MM.1S (cell line): ENCODE measurements at regions not wholly inside any gene's neighbourhood (a gene's known extent, or its start where the extent isn't known, plus 50 kb on each side); places are given as distances from the start of the nearest gene placed in this dataset.

ENCODE experiments used
- DNase-seq: peaks from one replicate; pipeline ENCODE4 v3.0.0-alpha.2; 2015
- H2AFZ ChIP-seq: fragments of 300-600 bp; sonication (generic); 2 replicates; pipeline ENCODE4 v1.6.0; 2016; ENCODE audit warnings: antibody characterized with exemption, low read length
- H3F3A ChIP-seq: fragments of 300-600 bp; sonication (generic); 2 replicates; pipeline ENCODE4 v1.6.1; 2016; ENCODE audit warnings: mild to moderate bottlenecking, antibody characterized with exemption, low read length, moderate library complexity, mixed read lengths; ENCODE audit not compliant: insufficient read depth
- H3K27ac ChIP-seq: fragments of 300-600 bp; sonication (generic); 2 replicates; pipeline ENCODE4 v1.5.1; 2016; ENCODE audit warnings: mild to moderate bottlenecking, low read length
- H3K27me3 ChIP-seq: fragments of 300-600 bp; sonication (generic); replicated peaks from 2 replicates; pipeline ENCODE4 v1.6.0; 2016; ENCODE audit warnings: low read length; ENCODE audit not compliant: insufficient read depth
- H3K36me3 ChIP-seq: fragments of 300-600 bp; sonication (generic); replicated peaks from 2 replicates; pipeline ENCODE4 v1.6.1; 2016; ENCODE audit warnings: mild to moderate bottlenecking, low read length, mixed read lengths; ENCODE audit not compliant: insufficient read depth
- H3K4me1 ChIP-seq: fragments of 300-600 bp; sonication (generic); 2 replicates; pipeline ENCODE4 v1.6.1; 2016; ENCODE audit warnings: low read length, mixed read lengths
- H3K4me2 ChIP-seq: fragments of 300-600 bp; sonication (generic); 2 replicates; pipeline ENCODE4 v1.6.0; 2016; ENCODE audit warnings: low read depth, low read length
- H3K4me3 ChIP-seq: fragments of 300-600 bp; sonication (generic); 2 replicates; pipeline ENCODE4 v1.5.1; 2016; ENCODE audit warnings: low read length, mixed read lengths
- H3K79me2 ChIP-seq: fragments of 300-600 bp; sonication (generic); 2 replicates; pipeline ENCODE4 v1.6.1; 2016; ENCODE audit warnings: mixed run types, low read length, mixed read lengths
- H3K9ac ChIP-seq: fragments of 300-600 bp; sonication (generic); 2 replicates; pipeline ENCODE4 v1.6.1; 2016; ENCODE audit warnings: low read length, mixed read lengths
- H3K9me2 ChIP-seq: fragments of 300-600 bp; sonication (generic); replicated peaks from 2 replicates; pipeline ENCODE4 v1.6.1; 2016; ENCODE audit warnings: mild to moderate bottlenecking, low read length, mixed read lengths; ENCODE audit not compliant: insufficient read depth
- H3K9me3 ChIP-seq: fragments of 300-600 bp; sonication (generic); replicated peaks from 2 replicates; pipeline ENCODE4 v1.6.1; 2016; ENCODE audit warnings: mild to moderate bottlenecking, low read length, mixed read lengths; ENCODE audit not compliant: insufficient read depth
- H4K20me1 ChIP-seq: fragments of 300-600 bp; sonication (generic); 2 replicates; pipeline ENCODE4 v1.6.1; 2016; ENCODE audit warnings: mild to moderate bottlenecking, low read length, moderate library complexity, mixed read lengths; ENCODE audit not compliant: insufficient read depth
- EZH2 ChIP-seq: fragments of 300-600 bp; sonication (generic); optimal IDR thresholded peaks from 2 replicates; pipeline ENCODE3; 2017; ENCODE audit warnings: low read depth, mild to moderate bottlenecking, antibody characterized with exemption, low read length, mixed read lengths
- EZH2phosphoT487 ChIP-seq: fragments of 300-600 bp; sonication (generic); IDR thresholded peaks from 2 replicates; pipeline ENCODE4 v1.6.1; 2018; ENCODE audit warnings: antibody characterized with exemption, low read length
- TF ChIP-seq, protein P1 (sequence below): fragments of 300-600 bp; sonication (generic); IDR thresholded peaks from 2 replicates; pipeline ENCODE4 v1.5.1; 2016; ENCODE audit warnings: antibody characterized with exemption, low read length, mixed read lengths

DNA sequence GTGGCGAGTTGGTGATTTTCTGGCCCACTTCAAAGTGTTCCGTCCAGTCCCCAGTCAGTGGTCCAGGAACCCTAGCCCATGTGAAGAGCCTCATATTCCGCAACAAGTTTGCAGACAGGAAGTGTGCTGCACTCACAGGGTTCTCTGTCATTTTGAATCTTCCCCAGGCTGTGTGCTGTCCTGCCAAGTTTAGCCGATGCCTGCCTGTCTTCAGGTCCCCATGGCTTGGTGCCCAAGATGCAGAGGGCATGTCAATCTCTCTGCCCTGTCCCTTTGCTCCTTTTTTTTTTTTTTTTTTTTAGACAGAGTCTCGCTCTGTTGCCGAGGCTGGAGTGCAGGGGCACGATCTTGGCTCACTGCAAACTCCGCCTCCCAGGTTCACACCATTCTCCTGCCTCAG is 69.9 kb upstream of the ATXN1 start:
- no peak overlapping the region for H3K4me3 ChIP-seq
- no peaks in the 10 kb centered on the region for H3K27me3 ChIP-seq
- H3K9me2 ChIP-seq: no peaks in the 10 kb centered on the region
- peaks cover 1% of the 10 kb centered on the region; the same call in 1 of the 2 replicates for H3F3A ChIP-seq
- H3K4me2 ChIP-seq: no peak overlapping the region
- no peaks in the 10 kb centered on the region for H3K79me2 ChIP-seq
- DNase-seq: no peak
- no peak overlapping the region for H3K27ac ChIP-seq
- H3K36me3 ChIP-seq: no peaks in the 10 kb centered on the region
- no peak overlapping the region for H3K9ac ChIP-seq
- H2AFZ ChIP-seq: no peak overlapping the region
- no peak for TF ChIP-seq EZH2phosphoT487
- TF ChIP-seq EZH2: no peak
- TF ChIP-seq, protein P1, sequence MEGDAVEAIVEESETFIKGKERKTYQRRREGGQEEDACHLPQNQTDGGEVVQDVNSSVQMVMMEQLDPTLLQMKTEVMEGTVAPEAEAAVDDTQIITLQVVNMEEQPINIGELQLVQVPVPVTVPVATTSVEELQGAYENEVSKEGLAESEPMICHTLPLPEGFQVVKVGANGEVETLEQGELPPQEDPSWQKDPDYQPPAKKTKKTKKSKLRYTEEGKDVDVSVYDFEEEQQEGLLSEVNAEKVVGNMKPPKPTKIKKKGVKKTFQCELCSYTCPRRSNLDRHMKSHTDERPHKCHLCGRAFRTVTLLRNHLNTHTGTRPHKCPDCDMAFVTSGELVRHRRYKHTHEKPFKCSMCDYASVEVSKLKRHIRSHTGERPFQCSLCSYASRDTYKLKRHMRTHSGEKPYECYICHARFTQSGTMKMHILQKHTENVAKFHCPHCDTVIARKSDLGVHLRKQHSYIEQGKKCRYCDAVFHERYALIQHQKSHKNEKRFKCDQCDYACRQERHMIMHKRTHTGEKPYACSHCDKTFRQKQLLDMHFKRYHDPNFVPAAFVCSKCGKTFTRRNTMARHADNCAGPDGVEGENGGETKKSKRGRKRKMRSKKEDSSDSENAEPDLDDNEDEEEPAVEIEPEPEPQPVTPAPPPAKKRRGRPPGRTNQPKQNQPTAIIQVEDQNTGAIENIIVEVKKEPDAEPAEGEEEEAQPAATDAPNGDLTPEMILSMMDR: no peak
- no peaks in the 10 kb centered on the region for H3K9me3 ChIP-seq
- no peaks in the 10 kb centered on the region for H4K20me1 ChIP-seq
- H3K4me1 ChIP-seq: peaks cover 4% of the 10 kb centered on the region; the same call in 1 of the 2 replicates

DNA sequence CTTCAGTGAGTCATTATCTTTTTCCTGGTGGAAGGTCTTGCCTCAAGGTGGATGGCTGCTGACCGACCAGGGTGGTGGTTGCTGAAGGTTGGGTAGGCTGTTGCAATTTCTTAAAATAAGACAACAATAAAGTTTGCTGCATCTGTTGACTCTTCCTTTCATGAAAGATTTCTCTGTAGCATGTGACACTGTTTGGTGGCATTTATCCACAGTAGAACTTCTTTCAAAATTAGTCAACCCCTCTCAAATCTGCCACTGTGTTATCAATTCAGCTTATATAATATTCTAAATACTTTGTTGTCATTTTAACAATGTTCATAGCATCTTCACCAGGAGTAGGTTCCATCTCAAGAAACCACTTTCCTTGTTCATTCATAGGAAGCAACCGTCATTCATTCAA is 66.8 kb upstream of the ATXN1 start:
- no peaks in the 10 kb centered on the region for H3K4me1 ChIP-seq
- H3K4me3 ChIP-seq: no peak overlapping the region
- no peak for TF ChIP-seq EZH2phosphoT487
- TF ChIP-seq EZH2: no peak
- TF ChIP-seq, protein P1: no peak
- H3K27me3 ChIP-seq: no peaks in the 10 kb centered on the region
- H3K4me2 ChIP-seq: no peak overlapping the region
- H3F3A ChIP-seq: no peaks in the 10 kb centered on the region
- no peak overlapping the region for H3K9ac ChIP-seq
- no peaks in the 10 kb centered on the region for H3K79me2 ChIP-seq
- no peak for DNase-seq
- no peaks in the 10 kb centered on the region for H3K36me3 ChIP-seq
- H2AFZ ChIP-seq: no peak overlapping the region
- no peak overlapping the region for H3K27ac ChIP-seq
- no peaks in the 10 kb centered on the region for H4K20me1 ChIP-seq
- H3K9me3 ChIP-seq: no peaks in the 10 kb centered on the region
- no peaks in the 10 kb centered on the region for H3K9me2 ChIP-seq

DNA sequence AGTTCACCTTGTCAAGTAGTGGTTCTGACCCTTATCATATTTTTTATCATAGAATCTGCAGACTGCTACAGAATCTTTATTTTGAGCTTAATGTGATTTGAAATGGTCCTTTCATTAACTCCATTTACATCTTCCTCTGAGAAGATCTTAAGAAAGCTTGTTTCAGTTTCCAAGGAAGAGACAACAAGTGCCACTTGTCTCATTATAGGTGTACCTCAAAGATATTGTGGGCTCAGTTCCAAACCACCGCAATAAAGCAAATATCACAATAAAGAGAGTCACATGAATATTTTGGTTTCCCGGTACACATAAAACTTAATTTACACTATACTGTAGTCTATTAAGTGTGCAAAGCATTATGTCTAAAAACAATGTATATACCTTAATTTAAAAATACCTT is 66.4 kb upstream of the ATXN1 start:
- Histone ChIP-seq H3K27me3 (no peaks in the 10 kb centered on the region), H3K9ac (no peak overlapping the region), H3K36me3 (no peaks in the 10 kb centered on the region), H2AFZ (no peak overlapping the region), H3K4me3 (no peak overlapping the region), H3K9me3 (no peaks in the 10 kb centered on the region), H3K4me1 (no peaks in the 10 kb centered on the region), H3K79me2 (no peaks in the 10 kb centered on the region), H3K4me2 (no peak overlapping the region), H3K9me2 (no peaks in the 10 kb centered on the region), H4K20me1 (no peaks in the 10 kb centered on the region), H3K27ac (no peak overlapping the region), H3F3A (no peaks in the 10 kb centered on the region)
- no peak for DNase-seq
- no peak for TF ChIP-seq EZH2
- TF ChIP-seq, protein P1: no peak
- no peak for TF ChIP-seq EZH2phosphoT487

DNA sequence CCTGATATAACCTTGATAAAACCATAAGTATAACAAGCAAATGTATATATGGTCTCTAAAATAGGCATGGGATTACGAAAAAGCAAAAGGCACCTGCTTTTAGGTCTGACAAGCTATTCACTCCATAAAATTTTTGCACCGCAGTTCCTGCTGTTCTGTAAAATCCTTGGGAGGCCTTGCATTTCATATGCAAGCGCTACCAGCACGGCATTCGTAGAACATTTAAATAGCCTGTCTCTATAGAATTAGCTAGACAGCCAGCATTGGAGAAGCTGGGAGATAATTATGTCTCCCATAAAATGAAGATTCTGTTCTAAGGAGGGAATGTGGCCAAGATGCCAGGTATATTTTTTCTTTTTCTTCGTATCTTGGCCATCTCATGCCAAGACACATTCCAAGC is 64.5 kb upstream of the ATXN1 start:
- Histone ChIP-seq H3K4me1 (no peaks in the 10 kb centered on the region), H3K9me3 (no peaks in the 10 kb centered on the region), H3K4me3 (no peak overlapping the region), H2AFZ (no peak overlapping the region), H3K79me2 (no peaks in the 10 kb centered on the region), H4K20me1 (no peaks in the 10 kb centered on the region), H3K36me3 (no peaks in the 10 kb centered on the region), H3K4me2 (no peak overlapping the region), H3K9me2 (no peaks in the 10 kb centered on the region), H3K27ac (no peak overlapping the region), H3K27me3 (no peaks in the 10 kb centered on the region), H3F3A (no peaks in the 10 kb centered on the region), H3K9ac (no peak overlapping the region)
- no peak for TF ChIP-seq EZH2phosphoT487
- no peak for TF ChIP-seq EZH2
- TF ChIP-seq, protein P1: no peak
- no peak for DNase-seq
